ENCODE measurements at regions not wholly inside any gene's neighbourhood (a gene's known extent, or its start where the extent isn't known, plus 50 kb on each side); places are given as distances from the start of the nearest gene placed in this dataset.
"Not testable (repeated sequence)": the region's sequence is repeated elsewhere in the genome, so short reads cannot be mapped to it uniquely, and the experiment has no call there.

DNA sequence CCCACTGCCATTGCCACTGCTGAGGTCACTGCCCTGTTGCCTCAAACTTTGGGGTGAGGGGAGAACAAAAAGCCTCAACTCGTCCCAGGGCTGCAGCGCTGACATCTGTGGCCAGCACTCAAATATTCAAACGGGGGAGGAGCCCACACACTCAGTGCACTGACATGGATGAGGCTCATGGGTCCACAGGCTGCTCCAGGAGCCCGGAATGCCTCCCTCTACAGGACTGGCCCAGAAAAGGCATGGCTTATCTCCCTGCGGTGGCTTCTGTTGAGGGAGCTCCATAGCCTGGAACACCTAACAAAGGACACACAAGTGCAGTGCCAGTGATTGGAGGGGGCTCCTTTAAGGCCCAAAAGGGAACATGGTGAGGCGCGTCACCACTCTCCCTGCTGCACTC, 341.1 kb upstream of the LUZP2 start:
- Histone ChIP-seq H3K27ac (ENCODE audit: low read length) (no peak overlapping the region), H3K4me3 (ENCODE audit: low read length) (no peak overlapping the region), H3K27me3 (ENCODE audit: control insufficient read depth, insufficient read depth, low read length) (no peaks in the 10 kb centered on the region), H3K36me3 (ENCODE audit: control insufficient read depth, insufficient read depth, low read length) (no peaks in the 10 kb centered on the region), H3K9me3 (ENCODE audit: control insufficient read depth, insufficient read depth, low read length) (no peaks in the 10 kb centered on the region), H3K4me1 (ENCODE audit: control insufficient read depth, insufficient read depth, low read length) (no peaks in the 10 kb centered on the region)
- DNase-seq (ENCODE audit: low read depth, low spot score) = no peak
- no CpG with 5 or more reads among the region's 7 CpGs for WGBS (ENCODE audit: insufficient coverage, insufficient read length)

DNA sequence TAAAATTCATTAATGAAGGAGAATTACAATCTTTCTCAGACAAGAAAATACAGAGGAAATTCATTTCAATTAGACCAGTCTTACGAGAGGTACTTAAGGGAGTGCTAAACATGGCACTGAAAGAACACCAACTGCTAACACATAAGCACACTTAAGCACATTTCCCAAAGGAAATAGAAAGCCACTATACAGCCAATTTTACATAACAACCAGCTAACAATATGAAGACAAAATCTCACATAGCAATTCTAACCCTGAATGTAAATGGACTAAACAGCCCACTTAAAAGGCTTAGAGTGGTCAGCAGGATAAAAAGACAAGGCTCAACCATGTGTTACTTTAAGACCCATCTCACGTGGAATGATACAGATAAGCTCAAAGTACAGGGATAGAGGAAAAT, 339.5 kb upstream of the LUZP2 start:
- Histone ChIP-seq H3K36me3 (ENCODE audit: control insufficient read depth, insufficient read depth, low read length) (no peaks in the 10 kb centered on the region), H3K9me3 (ENCODE audit: control insufficient read depth, insufficient read depth, low read length) (no peaks in the 10 kb centered on the region), H3K27me3 (ENCODE audit: control insufficient read depth, insufficient read depth, low read length) (no peaks in the 10 kb centered on the region), H3K27ac (ENCODE audit: low read length) (no peak overlapping the region), H3K4me1 (ENCODE audit: control insufficient read depth, insufficient read depth, low read length) (no peaks in the 10 kb centered on the region), H3K4me3 (ENCODE audit: low read length) (no peak overlapping the region)
- no peak for DNase-seq (ENCODE audit: low read depth, low spot score)
- WGBS (ENCODE audit: insufficient coverage, insufficient read length) = no CpG with 5 or more reads among the region's 2 CpGs

DNA sequence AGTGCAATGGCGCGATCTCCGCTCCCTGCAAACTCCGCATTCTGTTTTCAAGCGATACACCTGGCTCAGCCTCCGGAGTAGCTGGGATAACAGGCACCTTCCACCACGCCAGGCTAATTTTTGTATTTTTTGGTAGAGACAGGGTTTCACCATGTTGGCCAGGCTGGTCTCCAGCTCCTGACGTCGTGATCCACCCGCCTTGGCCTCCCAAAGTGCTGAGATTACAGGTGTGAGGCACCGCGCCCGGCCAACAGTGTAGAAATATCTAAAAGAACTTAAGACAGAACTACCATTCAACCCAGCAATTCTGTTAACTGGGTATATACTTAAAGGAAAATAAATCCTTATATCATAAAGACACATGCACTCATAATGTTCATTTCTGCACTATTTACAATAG, 335.3 kb upstream of the LUZP2 start:
- DNase-seq (ENCODE audit: low read depth, low spot score) = no peak
- WGBS (ENCODE audit: insufficient coverage, insufficient read length) = no CpG with 5 or more reads among the region's 13 CpGs
- Histone ChIP-seq H3K4me1 (ENCODE audit: control insufficient read depth, insufficient read depth, low read length) (no peaks in the 10 kb centered on the region), H3K36me3 (ENCODE audit: control insufficient read depth, insufficient read depth, low read length) (no peaks in the 10 kb centered on the region), H3K9me3 (ENCODE audit: control insufficient read depth, insufficient read depth, low read length) (no peaks in the 10 kb centered on the region), H3K27me3 (ENCODE audit: control insufficient read depth, insufficient read depth, low read length) (no peaks in the 10 kb centered on the region), H3K27ac (ENCODE audit: low read length) (no peak overlapping the region), H3K4me3 (ENCODE audit: low read length) (no peak overlapping the region)

DNA sequence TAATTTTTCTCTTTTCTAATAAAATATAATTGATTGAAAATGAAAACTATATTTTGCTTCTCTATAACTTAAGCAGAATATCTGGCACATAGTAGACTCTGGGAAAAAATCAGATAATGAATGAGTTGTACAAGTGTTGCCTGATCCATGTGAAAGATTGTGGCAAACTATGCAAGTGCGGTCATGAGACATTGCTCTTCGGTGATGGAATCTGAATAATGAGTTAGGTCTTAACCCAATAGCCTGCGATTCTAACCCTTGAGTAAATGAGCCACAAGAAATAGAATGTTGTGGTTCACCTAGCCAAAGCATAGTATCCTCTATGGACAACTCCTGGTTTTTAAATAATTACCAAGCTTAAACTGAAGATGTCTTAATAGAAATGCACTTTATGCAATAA, 333.7 kb upstream of the LUZP2 start:
- no CpG with 5 or more reads among the region's 3 CpGs for WGBS (ENCODE audit: insufficient coverage, insufficient read length)
- Histone ChIP-seq H3K36me3 (ENCODE audit: control insufficient read depth, insufficient read depth, low read length) (no peaks in the 10 kb centered on the region), H3K4me1 (ENCODE audit: control insufficient read depth, insufficient read depth, low read length) (no peaks in the 10 kb centered on the region), H3K27ac (ENCODE audit: low read length) (no peak overlapping the region), H3K27me3 (ENCODE audit: control insufficient read depth, insufficient read depth, low read length) (no peaks in the 10 kb centered on the region), H3K4me3 (ENCODE audit: low read length) (no peak overlapping the region), H3K9me3 (ENCODE audit: control insufficient read depth, insufficient read depth, low read length) (no peaks in the 10 kb centered on the region)
- no peak for DNase-seq (ENCODE audit: low read depth, low spot score)

DNA sequence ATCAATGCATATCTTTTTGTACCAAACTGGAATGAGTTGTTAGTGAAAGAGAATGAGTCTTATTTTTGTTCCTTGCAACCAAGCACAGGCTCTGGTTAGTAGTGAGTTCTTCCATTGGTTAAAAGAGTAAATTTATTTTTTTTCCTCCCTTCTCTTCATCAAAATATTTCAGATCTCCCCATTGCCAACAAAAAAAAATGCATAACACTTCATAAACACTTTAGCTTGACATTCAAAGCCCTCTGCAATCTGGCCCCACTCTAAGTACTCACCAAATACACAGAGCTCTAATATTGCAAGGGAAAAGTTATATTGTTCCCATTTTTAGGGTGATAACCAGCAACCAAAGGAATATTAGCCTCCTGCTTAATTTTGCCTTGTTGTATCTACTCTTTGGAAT, 333.0 kb upstream of the LUZP2 start:
- Histone ChIP-seq H3K4me1 (ENCODE audit: control insufficient read depth, insufficient read depth, low read length) (no peaks in the 10 kb centered on the region), H3K27me3 (ENCODE audit: control insufficient read depth, insufficient read depth, low read length) (no peaks in the 10 kb centered on the region), H3K36me3 (ENCODE audit: control insufficient read depth, insufficient read depth, low read length) (no peaks in the 10 kb centered on the region), H3K9me3 (ENCODE audit: control insufficient read depth, insufficient read depth, low read length) (no peaks in the 10 kb centered on the region), H3K4me3 (ENCODE audit: low read length) (no peak overlapping the region), H3K27ac (ENCODE audit: low read length) (no peak overlapping the region)
- DNase-seq (ENCODE audit: low read depth, low spot score) = no peak

DNA sequence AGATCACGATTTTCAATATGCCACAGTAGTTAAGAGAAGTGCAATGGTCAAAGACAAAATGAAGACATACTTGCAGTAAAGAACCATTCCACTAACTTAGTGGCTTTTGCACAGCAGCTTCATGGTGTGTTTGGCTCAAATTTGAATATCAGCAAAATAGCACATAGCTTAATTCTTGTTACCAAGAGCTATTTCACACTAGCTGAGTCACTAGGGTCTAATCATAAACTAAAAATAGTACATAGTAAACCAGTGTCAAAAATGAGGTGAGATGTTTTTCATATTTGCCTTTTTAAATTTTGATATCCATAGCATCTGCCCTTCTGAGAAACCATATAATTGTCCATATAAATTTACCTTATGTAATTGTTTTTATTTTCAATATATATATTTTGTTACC, 325.0 kb upstream of the LUZP2 start:
- Histone ChIP-seq H3K36me3 (ENCODE audit: control insufficient read depth, insufficient read depth, low read length) (no peaks in the 10 kb centered on the region), H3K4me1 (ENCODE audit: control insufficient read depth, insufficient read depth, low read length) (no peaks in the 10 kb centered on the region), H3K4me3 (ENCODE audit: low read length) (no peak overlapping the region), H3K27ac (ENCODE audit: low read length) (no peak overlapping the region), H3K9me3 (ENCODE audit: control insufficient read depth, insufficient read depth, low read length) (no peaks in the 10 kb centered on the region), H3K27me3 (ENCODE audit: control insufficient read depth, insufficient read depth, low read length) (no peaks in the 10 kb centered on the region)
- no CpG with 5 or more reads among the region's 1 CpG for WGBS (ENCODE audit: insufficient coverage, insufficient read length)
- DNase-seq (ENCODE audit: low read depth, low spot score) = no peak

DNA sequence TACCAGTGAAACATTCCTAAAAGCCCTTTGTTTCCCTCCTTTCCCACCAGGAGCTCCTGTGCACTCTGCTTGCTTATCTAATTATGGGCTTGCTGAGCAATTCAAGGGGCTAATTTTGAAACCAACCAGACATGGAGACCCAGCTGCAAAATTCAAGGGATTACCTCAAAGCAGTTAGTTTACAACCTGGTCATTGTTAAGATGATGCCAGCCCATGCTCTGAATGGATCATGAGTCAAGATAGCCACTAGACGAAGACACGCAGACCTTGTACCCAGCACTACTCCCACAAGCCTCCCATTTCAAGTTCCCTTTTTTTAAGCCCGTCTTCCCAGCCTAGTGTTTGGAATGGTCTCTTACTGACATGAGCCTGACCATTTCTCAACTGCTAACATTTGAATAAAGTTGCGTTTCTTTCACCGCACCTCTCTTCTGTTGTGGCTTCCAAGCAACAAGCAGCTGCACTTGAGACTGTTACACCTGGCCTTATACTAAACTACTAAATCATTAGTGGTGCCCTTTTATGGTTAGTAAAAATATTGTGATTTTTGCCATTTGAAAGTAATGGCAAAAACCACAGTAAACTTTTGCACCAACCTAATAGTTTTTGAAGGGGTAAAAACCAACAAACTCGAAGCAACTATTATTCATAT, 315.3 kb upstream of the LUZP2 start:
- no peak overlapping the region for H3K4me3 ChIP-seq (ENCODE audit: low read length)
- H3K9me3 ChIP-seq (ENCODE audit: control insufficient read depth, insufficient read depth, low read length) = no peaks in the 10 kb centered on the region
- no CpG with 5 or more reads among the region's 6 CpGs for WGBS (ENCODE audit: insufficient coverage, insufficient read length)
- DNase-seq (ENCODE audit: low read depth, low spot score) = no peak
- no peak overlapping the region for H3K27ac ChIP-seq (ENCODE audit: low read length)
- H3K4me1 ChIP-seq (ENCODE audit: control insufficient read depth, insufficient read depth, low read length) = no peaks in the 10 kb centered on the region
- no peaks in the 10 kb centered on the region for H3K27me3 ChIP-seq (ENCODE audit: control insufficient read depth, insufficient read depth, low read length)
- H3K36me3 ChIP-seq (ENCODE audit: control insufficient read depth, insufficient read depth, low read length) = no peaks in the 10 kb centered on the region

DNA sequence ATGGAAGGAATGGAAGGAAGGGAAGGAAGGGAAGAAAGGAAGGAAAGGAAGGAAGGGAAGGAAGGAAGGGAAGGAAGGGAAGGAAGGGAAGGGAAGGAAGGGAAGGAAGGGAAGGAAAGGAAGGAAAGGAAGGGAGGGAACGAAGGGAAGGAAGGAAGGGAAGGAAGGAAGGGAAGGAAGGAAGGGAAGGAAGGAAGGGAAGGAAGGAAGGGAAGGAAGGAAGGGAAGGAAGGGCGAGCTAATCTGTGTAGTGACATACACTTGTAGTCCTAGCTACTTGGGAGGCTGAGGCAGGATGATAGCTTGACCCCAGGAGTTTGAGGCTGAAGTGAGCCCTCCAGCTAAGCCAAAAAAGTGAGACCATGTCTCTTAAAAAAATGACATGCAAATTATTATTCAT, 311.3 kb upstream of the LUZP2 start:
- not testable (repeated sequence) for H3K9me3 ChIP-seq (ENCODE audit: control insufficient read depth, insufficient read depth, low read length); H3K27me3 ChIP-seq (ENCODE audit: control insufficient read depth, insufficient read depth, low read length); H3K4me3 ChIP-seq (ENCODE audit: low read length); H3K36me3 ChIP-seq (ENCODE audit: control insufficient read depth, insufficient read depth, low read length); H3K27ac ChIP-seq (ENCODE audit: low read length); DNase-seq (ENCODE audit: low read depth, low spot score); H3K4me1 ChIP-seq (ENCODE audit: control insufficient read depth, insufficient read depth, low read length)
- no CpG with 5 or more reads among the region's 2 CpGs for WGBS (ENCODE audit: insufficient coverage, insufficient read length)

DNA sequence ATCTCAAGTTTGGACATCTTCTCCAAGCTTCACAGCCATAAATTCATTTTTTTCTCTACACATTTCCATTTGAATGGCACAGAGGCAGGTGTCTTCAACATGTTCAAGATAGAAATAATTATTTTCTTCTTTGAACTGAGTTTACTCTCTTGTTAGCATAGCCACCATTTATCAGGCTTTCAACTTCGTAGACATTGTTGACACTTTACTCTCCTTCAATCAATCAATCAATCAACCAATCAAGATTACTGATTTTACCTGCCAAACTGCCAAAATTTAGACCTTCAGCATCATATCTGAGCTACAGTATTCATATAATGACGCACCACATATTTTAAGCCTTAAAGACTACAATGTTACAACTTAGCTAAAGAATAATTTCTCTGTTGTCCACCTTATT, 300.1 kb upstream of the LUZP2 start:
- Histone ChIP-seq H3K4me3 (ENCODE audit: low read length) (no peak overlapping the region), H3K4me1 (ENCODE audit: control insufficient read depth, insufficient read depth, low read length) (no peaks in the 10 kb centered on the region), H3K9me3 (ENCODE audit: control insufficient read depth, insufficient read depth, low read length) (no peaks in the 10 kb centered on the region), H3K36me3 (ENCODE audit: control insufficient read depth, insufficient read depth, low read length) (no peaks in the 10 kb centered on the region), H3K27me3 (ENCODE audit: control insufficient read depth, insufficient read depth, low read length) (no peaks in the 10 kb centered on the region), H3K27ac (ENCODE audit: low read length) (no peak overlapping the region)
- no peak for DNase-seq (ENCODE audit: low read depth, low spot score)
- WGBS (ENCODE audit: insufficient coverage, insufficient read length) = no CpG with 5 or more reads among the region's 2 CpGs

DNA sequence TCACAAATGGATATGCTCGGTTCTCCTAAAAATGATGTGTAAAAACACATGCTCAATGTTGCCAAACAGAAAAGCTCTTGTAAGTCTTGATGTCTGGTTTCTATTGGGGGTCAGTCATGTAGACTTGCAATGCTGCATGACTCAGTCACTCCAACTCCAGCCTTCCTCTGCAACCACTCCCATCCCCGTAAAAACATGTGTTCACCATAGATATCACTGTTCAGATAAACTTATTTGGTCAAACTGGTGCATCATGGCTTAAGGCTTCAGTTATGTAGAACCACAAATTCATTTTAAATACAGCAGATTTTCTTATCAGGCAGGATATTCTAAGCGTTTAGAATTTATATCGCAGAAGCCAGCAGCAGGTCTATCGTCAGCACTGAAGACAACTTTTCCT, 298.4 kb upstream of the LUZP2 start:
- WGBS (ENCODE audit: insufficient coverage, insufficient read length) = no CpG with 5 or more reads among the region's 5 CpGs
- H3K4me1 ChIP-seq (ENCODE audit: control insufficient read depth, insufficient read depth, low read length) = no peaks in the 10 kb centered on the region
- no peaks in the 10 kb centered on the region for H3K9me3 ChIP-seq (ENCODE audit: control insufficient read depth, insufficient read depth, low read length)
- DNase-seq (ENCODE audit: low read depth, low spot score) = no peak
- no peak overlapping the region for H3K27ac ChIP-seq (ENCODE audit: low read length)
- no peak overlapping the region for H3K4me3 ChIP-seq (ENCODE audit: low read length)
- no peaks in the 10 kb centered on the region for H3K36me3 ChIP-seq (ENCODE audit: control insufficient read depth, insufficient read depth, low read length)
- H3K27me3 ChIP-seq (ENCODE audit: control insufficient read depth, insufficient read depth, low read length) = no peaks in the 10 kb centered on the region

DNA sequence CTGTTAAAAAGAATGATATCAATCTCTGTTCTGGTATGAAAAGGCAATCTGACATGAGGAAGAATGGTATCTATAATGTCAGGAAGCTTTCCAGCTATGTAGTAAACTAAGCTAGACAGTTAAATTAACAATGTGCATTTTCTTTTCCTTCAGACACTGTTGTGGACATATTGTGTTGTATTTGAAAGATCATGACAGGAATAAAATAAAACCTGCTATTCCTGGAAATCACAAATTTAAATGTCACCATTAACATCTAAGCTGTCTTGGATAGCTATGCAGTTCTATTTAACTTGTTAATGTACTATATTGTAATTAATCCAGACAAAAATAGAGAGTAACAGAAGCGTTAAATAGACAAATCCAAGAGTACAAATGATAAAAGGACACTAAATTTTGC, 297.4 kb upstream of the LUZP2 start:
- Histone ChIP-seq H3K4me3 (ENCODE audit: low read length) (no peak overlapping the region), H3K9me3 (ENCODE audit: control insufficient read depth, insufficient read depth, low read length) (no peaks in the 10 kb centered on the region), H3K36me3 (ENCODE audit: control insufficient read depth, insufficient read depth, low read length) (no peaks in the 10 kb centered on the region), H3K4me1 (ENCODE audit: control insufficient read depth, insufficient read depth, low read length) (no peaks in the 10 kb centered on the region), H3K27me3 (ENCODE audit: control insufficient read depth, insufficient read depth, low read length) (no peaks in the 10 kb centered on the region), H3K27ac (ENCODE audit: low read length) (no peak overlapping the region)
- no peak for DNase-seq (ENCODE audit: low read depth, low spot score)
- no CpG with 5 or more reads among the region's 1 CpG for WGBS (ENCODE audit: insufficient coverage, insufficient read length)
